ENCODE measurements at regions not wholly inside any gene's neighbourhood (a gene's known extent, or its start where the extent isn't known, plus 50 kb on each side); places are given as distances from the start of the nearest gene placed in this dataset.

GRCh38 chr7:145916776-145917175 is 199.8 kb upstream of the CNTNAP2 start:
- no peak overlapping the region for H3K9ac ChIP-seq (ENCODE audit: low read length)
- H2AFZ ChIP-seq (ENCODE audit: low read depth, low read length) = no peak overlapping the region
- TF ChIP-seq EZH2phosphoT487 (IDR thresholded peaks at IDR 0.05; ENCODE audit: low read depth) (no peak), CTCF (IDR thresholded peaks at IDR 0.05; ENCODE audit: low read depth, low read length) (no peak)
- H3K27me3 ChIP-seq (ENCODE audit: low read depth, low read length) = no peaks in the 10 kb centered on the region
- no peaks in the 10 kb centered on the region for H4K20me1 ChIP-seq (ENCODE audit: insufficient read depth, low read length)
- H3K4me2 ChIP-seq (ENCODE audit: low read length) = no peak overlapping the region
- H3K27ac ChIP-seq (ENCODE audit: low read length) = no peak overlapping the region
- H3K79me2 ChIP-seq (ENCODE audit: low read length) = no peaks in the 10 kb centered on the region
- H3K9me3 ChIP-seq (ENCODE audit: insufficient read depth, low read length) = peaks cover 4% of the 10 kb centered on the region; the same call in 1 of the 2 replicates
- H3K4me1 ChIP-seq (ENCODE audit: low read length) = no peaks in the 10 kb centered on the region
- H3K4me3 ChIP-seq (ENCODE audit: low read length) = no peak overlapping the region
- H3K36me3 ChIP-seq (replicated peaks; ENCODE audit: low read depth, low read length) = no peaks in the 10 kb centered on the region

GRCh38 chr7:145915679-145916078 is 200.9 kb upstream of the CNTNAP2 start:
- Histone ChIP-seq H4K20me1 (ENCODE audit: insufficient read depth, low read length) (no peaks in the 10 kb centered on the region), H3K27me3 (ENCODE audit: low read depth, low read length) (no peaks in the 10 kb centered on the region), H3K4me2 (ENCODE audit: low read length) (no peak overlapping the region), H3K36me3 (replicated peaks; ENCODE audit: low read depth, low read length) (no peaks in the 10 kb centered on the region), H3K4me3 (ENCODE audit: low read length) (no peak overlapping the region), H3K4me1 (ENCODE audit: low read length) (no peaks in the 10 kb centered on the region), H3K9ac (ENCODE audit: low read length) (no peak overlapping the region), H3K79me2 (ENCODE audit: low read length) (no peaks in the 10 kb centered on the region), H3K27ac (ENCODE audit: low read length) (no peak overlapping the region), H2AFZ (ENCODE audit: low read depth, low read length) (no peak overlapping the region), H3K9me3 (ENCODE audit: insufficient read depth, low read length) (peaks cover 4% of the 10 kb centered on the region; the same call in 1 of the 2 replicates)
- no peak for TF ChIP-seq CTCF (IDR thresholded peaks at IDR 0.05; ENCODE audit: low read depth, low read length)
- no peak for TF ChIP-seq EZH2phosphoT487 (IDR thresholded peaks at IDR 0.05; ENCODE audit: low read depth)

- Histone ChIP-seq H3K36me3 (replicated peaks; ENCODE audit: low read depth, low read length) (no peaks in the 10 kb centered on the region), H2AFZ (ENCODE audit: low read depth, low read length) (no peak overlapping the region), H3K9me3 (ENCODE audit: insufficient read depth, low read length) (no peaks in the 10 kb centered on the region), H3K27me3 (ENCODE audit: low read depth, low read length) (no peaks in the 10 kb centered on the region), H4K20me1 (ENCODE audit: insufficient read depth, low read length) (no peaks in the 10 kb centered on the region), H3K4me2 (ENCODE audit: low read length) (peak overlapping the region; percentile 15; the same call in 1 of the 2 replicates), H3K4me3 (ENCODE audit: low read length) (no peak overlapping the region), H3K9ac (ENCODE audit: low read length) (no peak overlapping the region), H3K27ac (ENCODE audit: low read length) (peak overlapping the region; percentile 27; the same call in 1 of the 2 replicates), H3K79me2 (ENCODE audit: low read length) (no peaks in the 10 kb centered on the region), H3K4me1 (ENCODE audit: low read length) (peaks cover 11% of the 10 kb centered on the region; the same call in 1 of the 2 replicates)
- TF ChIP-seq EZH2phosphoT487 (IDR thresholded peaks at IDR 0.05; ENCODE audit: low read depth) = no peak
- TF ChIP-seq CTCF (IDR thresholded peaks at IDR 0.05; ENCODE audit: low read depth, low read length) = no peak
Observed at GRCh38 chr7:145909991-145910513, 206.5 kb upstream of the CNTNAP2 start.

- H3K4me2 ChIP-seq (ENCODE audit: low read length) = no peak overlapping the region
- H3K27me3 ChIP-seq (ENCODE audit: low read depth, low read length) = no peaks in the 10 kb centered on the region
- H3K4me3 ChIP-seq (ENCODE audit: low read length) = no peak overlapping the region
- H3K27ac ChIP-seq (ENCODE audit: low read length) = no peak overlapping the region
- H3K4me1 ChIP-seq (ENCODE audit: low read length) = no peaks in the 10 kb centered on the region
- no peak for TF ChIP-seq CTCF (IDR thresholded peaks at IDR 0.05; ENCODE audit: low read depth, low read length)
- TF ChIP-seq EZH2phosphoT487 (IDR thresholded peaks at IDR 0.05; ENCODE audit: low read depth) = no peak
- no peaks in the 10 kb centered on the region for H3K9me3 ChIP-seq (ENCODE audit: insufficient read depth, low read length)
- H3K9ac ChIP-seq (ENCODE audit: low read length) = no peak overlapping the region
- no peaks in the 10 kb centered on the region for H3K36me3 ChIP-seq (replicated peaks; ENCODE audit: low read depth, low read length)
- no peak overlapping the region for H2AFZ ChIP-seq (ENCODE audit: low read depth, low read length)
- no peaks in the 10 kb centered on the region for H3K79me2 ChIP-seq (ENCODE audit: low read length)
- H4K20me1 ChIP-seq (ENCODE audit: insufficient read depth, low read length) = no peaks in the 10 kb centered on the region
Observed at GRCh38 chr7:145903658-145904057, 212.9 kb upstream of the CNTNAP2 start.
